ENCODE measurements at regions not wholly inside any gene's neighbourhood (a gene's known extent, or its start where the extent isn't known, plus 50 kb on each side); places are given as distances from the start of the nearest gene placed in this dataset.

- POLR2A ChIA-PET: no interaction called here
- WGBS (ENCODE audit: insufficient coverage): 80% methylated on average over 1 of the region's 4 CpGs
Observed at GRCh38 chr20:16220826-16221225, 352.4 kb downstream of the KIF16B start.

GRCh38 chr20:16219182-16219581 is 354.1 kb downstream of the KIF16B start:
- no peak for DNase-seq
- H3K27me3 ChIP-seq (replicated peaks in 2 of 5; ENCODE audit: control insufficient read depth in 4 of 5, insufficient read depth in 5 of 5, low read length in 4 of 5): peaks cover 0 to 2% (median 0%) of the 10 kb centered on the region in 5 experiments
- H3K4me3 ChIP-seq (ENCODE audit: control insufficient read depth in 1 of 7, extremely low read depth in 1 of 7, insufficient read depth in 4 of 7, low read depth in 2 of 7, low read length in 6 of 7): no peak overlapping the region
- no peaks in the 10 kb centered on the region for H3K4me1 ChIP-seq (ENCODE audit: control extremely low read depth in 1 of 4, control insufficient read depth in 4 of 4, insufficient read depth in 4 of 4, low read length in 3 of 4)
- ChIA-PET CTCF (no interaction called here), POLR2A (no interaction called here)
- H3K9me3 ChIP-seq (ENCODE audit: control extremely low read depth in 1 of 5, control insufficient read depth in 4 of 5, insufficient read depth in 2 of 5, low read depth in 1 of 5, low read length in 4 of 5): peaks cover 0 to 3% (median 0%) of the 10 kb centered on the region in 5 experiments
- no peaks in the 10 kb centered on the region for H3K36me3 ChIP-seq (ENCODE audit: control insufficient read depth in 4 of 4, insufficient read depth in 4 of 4, low read length in 3 of 4)
- no peak overlapping the region for H3K27ac ChIP-seq (ENCODE audit: insufficient read depth in 1 of 2, low read depth in 1 of 2, low read length in 2 of 2, poor library complexity in 1 of 2, severe bottlenecking in 2 of 2)

More at GRCh38 chr20:16220826-16221225, 352.4 kb downstream of the KIF16B start:
- H3K4me3 ChIP-seq (ENCODE audit: control insufficient read depth in 1 of 7, extremely low read depth in 1 of 7, insufficient read depth in 4 of 7, low read depth in 2 of 7, low read length in 6 of 7): no peak overlapping the region
- CTCF ChIA-PET: no interaction called here
- H3K4me1 ChIP-seq (ENCODE audit: control extremely low read depth in 1 of 4, control insufficient read depth in 4 of 4, insufficient read depth in 4 of 4, low read length in 3 of 4): no peaks in the 10 kb centered on the region
- H3K27me3 ChIP-seq (replicated peaks in 2 of 5; ENCODE audit: control insufficient read depth in 4 of 5, insufficient read depth in 5 of 5, low read length in 4 of 5): peaks cover 0 to 2% (median 0%) of the 10 kb centered on the region in 5 experiments
- peaks cover 0 to 3% (median 0%) of the 10 kb centered on the region in 5 experiments for H3K9me3 ChIP-seq (ENCODE audit: control extremely low read depth in 1 of 5, control insufficient read depth in 4 of 5, insufficient read depth in 2 of 5, low read depth in 1 of 5, low read length in 4 of 5)
- no peak for DNase-seq
- no peak overlapping the region for H3K27ac ChIP-seq (ENCODE audit: insufficient read depth in 1 of 2, low read depth in 1 of 2, low read length in 2 of 2, poor library complexity in 1 of 2, severe bottlenecking in 2 of 2)
- no peaks in the 10 kb centered on the region for H3K36me3 ChIP-seq (ENCODE audit: control insufficient read depth in 4 of 4, insufficient read depth in 4 of 4, low read length in 3 of 4)

GRCh38 chr20:16216914-16217230 is 356.4 kb downstream of the KIF16B start:
- ChIA-PET POLR2A (no interaction called here), CTCF (no interaction called here)
- Histone ChIP-seq H3K27me3 (replicated peaks in 2 of 5; ENCODE audit: control insufficient read depth in 4 of 5, insufficient read depth in 5 of 5, low read length in 4 of 5) (no peaks in the 10 kb centered on the region), H3K4me1 (ENCODE audit: control extremely low read depth in 1 of 4, control insufficient read depth in 4 of 4, insufficient read depth in 4 of 4, low read length in 3 of 4) (no peaks in the 10 kb centered on the region), H3K4me3 (ENCODE audit: control insufficient read depth in 1 of 7, extremely low read depth in 1 of 7, insufficient read depth in 4 of 7, low read depth in 2 of 7, low read length in 6 of 7) (no peak overlapping the region), H3K36me3 (ENCODE audit: control insufficient read depth in 4 of 4, insufficient read depth in 4 of 4, low read length in 3 of 4) (no peaks in the 10 kb centered on the region), H3K27ac (ENCODE audit: insufficient read depth in 1 of 2, low read depth in 1 of 2, low read length in 2 of 2, poor library complexity in 1 of 2, severe bottlenecking in 2 of 2) (no peak overlapping the region), H3K9me3 (ENCODE audit: control extremely low read depth in 1 of 5, control insufficient read depth in 4 of 5, insufficient read depth in 2 of 5, low read depth in 1 of 5, low read length in 4 of 5) (peaks cover 0 to 3% (median 0%) of the 10 kb centered on the region in 5 experiments)
- DNase-seq: no peak
- 98% methylated on average over 6 of the region's 6 CpGs for WGBS (ENCODE audit: insufficient coverage)

- ChIA-PET POLR2A (no interaction called here), CTCF (no interaction called here)
- DNase-seq: no peak
- Histone ChIP-seq H3K36me3 (ENCODE audit: control insufficient read depth in 4 of 4, insufficient read depth in 4 of 4, low read length in 3 of 4) (no peaks in the 10 kb centered on the region), H3K27me3 (replicated peaks in 2 of 5; ENCODE audit: control insufficient read depth in 4 of 5, insufficient read depth in 5 of 5, low read length in 4 of 5) (peaks cover 0 to 3% (median 0%) of the 10 kb centered on the region in 5 experiments), H3K4me1 (ENCODE audit: control extremely low read depth in 1 of 4, control insufficient read depth in 4 of 4, insufficient read depth in 4 of 4, low read length in 3 of 4) (no peaks in the 10 kb centered on the region), H3K4me3 (ENCODE audit: control insufficient read depth in 1 of 7, extremely low read depth in 1 of 7, insufficient read depth in 4 of 7, low read depth in 2 of 7, low read length in 6 of 7) (no peak overlapping the region), H3K9me3 (ENCODE audit: control extremely low read depth in 1 of 5, control insufficient read depth in 4 of 5, insufficient read depth in 2 of 5, low read depth in 1 of 5, low read length in 4 of 5) (peaks cover 0 to 3% (median 0%) of the 10 kb centered on the region in 5 experiments), H3K27ac (ENCODE audit: insufficient read depth in 1 of 2, low read depth in 1 of 2, low read length in 2 of 2, poor library complexity in 1 of 2, severe bottlenecking in 2 of 2) (no peak overlapping the region)
- WGBS (ENCODE audit: insufficient coverage): 90% methylated on average over 7 of the region's 10 CpGs
Observed at GRCh38 chr20:16216227-16216913, 356.9 kb downstream of the KIF16B start.

GRCh38 chr20:16215041-16215440 is 358.2 kb downstream of the KIF16B start:
- Histone ChIP-seq H3K9me3 (ENCODE audit: control extremely low read depth in 1 of 5, control insufficient read depth in 4 of 5, insufficient read depth in 2 of 5, low read depth in 1 of 5, low read length in 4 of 5) (no peaks in the 10 kb centered on the region), H3K36me3 (ENCODE audit: control insufficient read depth in 4 of 4, insufficient read depth in 4 of 4, low read length in 3 of 4) (no peaks in the 10 kb centered on the region), H3K4me1 (ENCODE audit: control extremely low read depth in 1 of 4, control insufficient read depth in 4 of 4, insufficient read depth in 4 of 4, low read length in 3 of 4) (no peaks in the 10 kb centered on the region), H3K27ac (ENCODE audit: insufficient read depth in 1 of 2, low read depth in 1 of 2, low read length in 2 of 2, poor library complexity in 1 of 2, severe bottlenecking in 2 of 2) (no peak overlapping the region), H3K27me3 (replicated peaks in 2 of 5; ENCODE audit: control insufficient read depth in 4 of 5, insufficient read depth in 5 of 5, low read length in 4 of 5) (peaks cover 0 to 3% (median 0%) of the 10 kb centered on the region in 5 experiments), H3K4me3 (ENCODE audit: control insufficient read depth in 1 of 7, extremely low read depth in 1 of 7, insufficient read depth in 4 of 7, low read depth in 2 of 7, low read length in 6 of 7) (no peak overlapping the region)
- CTCF ChIA-PET: no interaction called here
- no peak for DNase-seq
- WGBS (ENCODE audit: insufficient coverage): 44% methylated on average over 3 of the region's 4 CpGs
- POLR2A ChIA-PET: no interaction called here

- no peak overlapping the region for H3K4me3 ChIP-seq (ENCODE audit: control insufficient read depth in 1 of 7, extremely low read depth in 1 of 7, insufficient read depth in 4 of 7, low read depth in 2 of 7, low read length in 6 of 7)
- WGBS (ENCODE audit: insufficient coverage): 100% methylated on average over 1 of the region's 6 CpGs
- no peak overlapping the region for H3K27ac ChIP-seq (ENCODE audit: insufficient read depth in 1 of 2, low read depth in 1 of 2, low read length in 2 of 2, poor library complexity in 1 of 2, severe bottlenecking in 2 of 2)
- ChIA-PET POLR2A (no interaction called here), CTCF (no interaction called here)
- no peaks in the 10 kb centered on the region for H3K4me1 ChIP-seq (ENCODE audit: control extremely low read depth in 1 of 4, control insufficient read depth in 4 of 4, insufficient read depth in 4 of 4, low read length in 3 of 4)
- H3K9me3 ChIP-seq (ENCODE audit: control extremely low read depth in 1 of 5, control insufficient read depth in 4 of 5, insufficient read depth in 2 of 5, low read depth in 1 of 5, low read length in 4 of 5): no peaks in the 10 kb centered on the region
- no peak for DNase-seq
- no peaks in the 10 kb centered on the region for H3K36me3 ChIP-seq (ENCODE audit: control insufficient read depth in 4 of 4, insufficient read depth in 4 of 4, low read length in 3 of 4)
- peaks cover 0 to 3% (median 0%) of the 10 kb centered on the region in 5 experiments for H3K27me3 ChIP-seq (replicated peaks in 2 of 5; ENCODE audit: control insufficient read depth in 4 of 5, insufficient read depth in 5 of 5, low read length in 4 of 5)
Observed at GRCh38 chr20:16212790-16213189, 360.5 kb downstream of the KIF16B start.

GRCh38 chr20:16209951-16210361 is 363.3 kb downstream of the KIF16B start:
- Histone ChIP-seq H3K4me3 (ENCODE audit: control insufficient read depth in 1 of 7, extremely low read depth in 1 of 7, insufficient read depth in 4 of 7, low read depth in 2 of 7, low read length in 6 of 7) (no peak overlapping the region), H3K4me1 (ENCODE audit: control extremely low read depth in 1 of 4, control insufficient read depth in 4 of 4, insufficient read depth in 4 of 4, low read length in 3 of 4) (no peaks in the 10 kb centered on the region), H3K27ac (ENCODE audit: insufficient read depth in 1 of 2, low read depth in 1 of 2, low read length in 2 of 2, poor library complexity in 1 of 2, severe bottlenecking in 2 of 2) (no peak overlapping the region), H3K9me3 (ENCODE audit: control extremely low read depth in 1 of 5, control insufficient read depth in 4 of 5, insufficient read depth in 2 of 5, low read depth in 1 of 5, low read length in 4 of 5) (no peaks in the 10 kb centered on the region), H3K27me3 (replicated peaks in 2 of 5; ENCODE audit: control insufficient read depth in 4 of 5, insufficient read depth in 5 of 5, low read length in 4 of 5) (peaks cover 0 to 3% (median 0%) of the 10 kb centered on the region in 5 experiments), H3K36me3 (ENCODE audit: control insufficient read depth in 4 of 4, insufficient read depth in 4 of 4, low read length in 3 of 4) (no peaks in the 10 kb centered on the region)
- 94% methylated on average over 3 of the region's 4 CpGs for WGBS (ENCODE audit: insufficient coverage)
- ChIA-PET CTCF (no interaction called here), POLR2A (no interaction called here)
- no peak for DNase-seq
